ENCODE measurements at regions not wholly inside any gene's neighbourhood (a gene's known extent, or its start where the extent isn't known, plus 50 kb on each side); places are given as distances from the start of the nearest gene placed in this dataset.

GRCh38 chr2:189267925-189268579, 88.5 kb upstream of the COL5A2 start:
- no peak for TF ChIP-seq CTCF (IDR thresholded peaks at IDR 0.05)
- peak; percentile 42 for ATAC-seq
- no peak overlapping the region for H3K4me3 ChIP-seq
- H3K9me3 ChIP-seq, result no peaks in the 10 kb centered on the region
- intact Hi-C loops (cut with DNase I), result no loop called here
- no peaks in the 10 kb centered on the region for H3K36me3 ChIP-seq
- H3K27me3 ChIP-seq, result no peaks in the 10 kb centered on the region
- peaks cover 0 to 3% of the 10 kb centered on the region in 2 donors for H3K4me1 ChIP-seq
- peak overlapping the region in 1 of 2 donors; percentile 62 for H3K27ac ChIP-seq
- no peak for DNase-seq

- TF ChIP-seq CTCF (IDR thresholded peaks at IDR 0.05), result no peak
- intact Hi-C loops (cut with DNase I), result no loop called here
- peak overlapping the region in 1 of 2 donors; percentile 49 for H3K27ac ChIP-seq
- H3K4me1 ChIP-seq, result peaks cover 0 to 3% of the 10 kb centered on the region in 2 donors
- no peaks in the 10 kb centered on the region for H3K36me3 ChIP-seq
- no peak overlapping the region for H3K4me3 ChIP-seq
- DNase-seq (no peak), ATAC-seq (no peak)
- no peaks in the 10 kb centered on the region for H3K9me3 ChIP-seq
- H3K27me3 ChIP-seq, result no peaks in the 10 kb centered on the region
Measured at GRCh38 chr2:189268763-189269162, 89.2 kb upstream of the COL5A2 start.

DNA sequence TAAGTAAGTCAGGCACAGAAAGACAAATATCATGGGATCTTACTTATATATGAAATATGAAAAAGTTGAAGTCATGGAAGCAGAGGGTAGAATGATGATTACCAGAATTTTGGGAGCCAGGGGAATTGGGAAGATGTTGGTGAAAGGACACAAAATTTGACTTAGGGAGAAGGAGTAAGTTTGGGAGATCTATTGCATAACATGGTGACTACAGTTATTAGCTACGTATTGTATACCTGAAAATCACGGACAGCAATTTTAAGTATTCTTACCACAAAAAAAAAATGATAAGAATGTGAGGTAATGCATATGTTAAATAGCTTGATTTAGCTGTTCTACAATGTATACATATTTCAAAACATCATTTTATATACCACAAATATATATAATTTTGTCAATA, 94.2 kb upstream of the COL5A2 start:
- DNase-seq (no peak), ATAC-seq (no peak)
- Histone ChIP-seq H3K4me3 (no peak overlapping the region), H3K4me1 (no peaks in the 10 kb centered on the region), H3K27ac (no peak overlapping the region), H3K9me3 (no peaks in the 10 kb centered on the region), H3K36me3 (no peaks in the 10 kb centered on the region), H3K27me3 (no peaks in the 10 kb centered on the region)
- intact Hi-C loops (cut with DNase I), result no loop called here
- TF ChIP-seq CTCF (IDR thresholded peaks at IDR 0.05), result no peak

DNA sequence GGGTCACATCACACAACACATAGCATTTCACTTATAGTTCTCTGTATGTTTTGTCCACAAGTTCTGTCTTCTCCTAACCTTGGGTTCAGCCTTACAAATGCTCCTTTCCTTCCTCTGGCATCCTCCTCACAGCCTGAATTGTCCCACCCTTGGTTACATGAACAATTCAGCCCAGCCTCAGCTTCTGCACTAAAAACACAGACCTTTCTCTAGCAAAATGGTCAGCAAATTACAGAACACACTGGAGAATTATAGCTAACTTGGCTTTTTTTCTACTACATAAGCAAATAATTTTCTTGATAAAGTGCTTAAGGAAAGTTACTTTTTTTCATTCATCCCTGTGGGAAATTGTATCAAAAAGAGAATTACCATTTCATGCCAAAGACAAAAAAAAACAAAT, 94.8 kb upstream of the COL5A2 start:
- Histone ChIP-seq H3K9me3 (no peaks in the 10 kb centered on the region), H3K27ac (no peak overlapping the region), H3K36me3 (no peaks in the 10 kb centered on the region), H3K27me3 (no peaks in the 10 kb centered on the region), H3K4me1 (no peaks in the 10 kb centered on the region), H3K4me3 (no peak overlapping the region)
- intact Hi-C loops (cut with DNase I), result no loop called here
- DNase-seq (no peak), ATAC-seq (no peak)
- TF ChIP-seq CTCF (IDR thresholded peaks at IDR 0.05), result no peak

DNA sequence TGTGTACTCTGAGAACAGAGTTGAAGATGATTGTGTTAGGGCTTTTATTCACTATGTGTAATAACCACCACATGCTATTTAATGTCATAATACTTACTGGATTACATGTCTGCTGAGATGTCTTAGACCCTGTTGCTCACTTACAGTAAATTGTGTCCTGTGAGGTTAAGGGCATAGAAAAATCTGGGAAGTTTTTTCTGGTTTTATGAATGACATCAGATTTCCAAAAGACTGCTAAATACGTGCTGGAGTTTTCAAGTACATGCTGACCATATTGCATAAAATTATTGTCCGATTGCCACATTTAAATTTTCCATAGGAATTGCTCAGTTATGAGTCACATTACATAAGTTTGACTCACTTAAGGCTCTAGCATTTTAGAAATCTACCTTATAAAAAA, 96.7 kb upstream of the COL5A2 start:
- Histone ChIP-seq H3K36me3 (no peaks in the 10 kb centered on the region), H3K27me3 (no peaks in the 10 kb centered on the region), H3K4me1 (no peaks in the 10 kb centered on the region), H3K4me3 (no peak overlapping the region), H3K27ac (peak overlapping the region in 1 of 2 donors; percentile 1), H3K9me3 (no peaks in the 10 kb centered on the region)
- TF ChIP-seq CTCF (IDR thresholded peaks at IDR 0.05), result no peak
- ATAC-seq, result peak; percentile 39
- DNase-seq, result peak in 2 of 4 donors; percentile 47 to 61
- intact Hi-C loops (cut with DNase I), result no loop called here

All from left lung (tissue), 4 donors.